ENCODE measurements at regions not wholly inside any gene's neighbourhood (a gene's known extent, or its start where the extent isn't known, plus 50 kb on each side); places are given as distances from the start of the nearest gene placed in this dataset.

GRCh38 chr2:12396699-12397098 lies 320.0 kb upstream of the TRIB2 start:
- DNase-seq (ENCODE audit: low read depth in 1 of 2, low spot score in 1 of 2), result peak in 1 of 2 experiments; percentile 7
- in situ Hi-C loops (cut with HindIII; ENCODE audit: low pct_unique_long_range_greater_than_20kb, low sequenced_read_pairs), result no loop called here
- TF ChIP-seq JUND (IDR thresholded peaks at IDR 0.05; ENCODE audit: low read depth), result no peak

GRCh38 chr2:12397854-12398253 lies 318.9 kb upstream of the TRIB2 start:
- no peak for DNase-seq (ENCODE audit: low read depth in 1 of 2, low spot score in 1 of 2)
- no peak for TF ChIP-seq JUND (IDR thresholded peaks at IDR 0.05; ENCODE audit: low read depth)

GRCh38 chr2:12399240-12399639 lies 317.5 kb upstream of the TRIB2 start:
- in situ Hi-C loops (cut with HindIII; ENCODE audit: low pct_unique_long_range_greater_than_20kb, low sequenced_read_pairs), result no loop called here
- TF ChIP-seq JUND (IDR thresholded peaks at IDR 0.05; ENCODE audit: low read depth), result no peak
- DNase-seq (ENCODE audit: low read depth in 1 of 2, low spot score in 1 of 2), result peak in 1 of 2 experiments; percentile 5

More at GRCh38 chr2:12397854-12398253, 318.9 kb upstream of the TRIB2 start:
- in situ Hi-C loops (cut with HindIII; ENCODE audit: low pct_unique_long_range_greater_than_20kb, low sequenced_read_pairs), result no loop called here

- in situ Hi-C loops (cut with HindIII; ENCODE audit: low pct_unique_long_range_greater_than_20kb, low sequenced_read_pairs), result no loop called here
- DNase-seq (ENCODE audit: low read depth in 1 of 2, low spot score in 1 of 2), result no peak
- TF ChIP-seq JUND (IDR thresholded peaks at IDR 0.05; ENCODE audit: low read depth), result no peak
Observed at GRCh38 chr2:12400543-12400942, 316.2 kb upstream of the TRIB2 start.

- no peak for DNase-seq (ENCODE audit: low read depth in 1 of 2, low spot score in 1 of 2)
- in situ Hi-C loops (cut with HindIII; ENCODE audit: low pct_unique_long_range_greater_than_20kb, low sequenced_read_pairs), result no loop called here
- TF ChIP-seq JUND (IDR thresholded peaks at IDR 0.05; ENCODE audit: low read depth), result no peak
Observed at GRCh38 chr2:12402440-12403139, 314.1 kb upstream of the TRIB2 start.

GRCh38 chr2:12404497-12404896 lies 312.2 kb upstream of the TRIB2 start:
- no peak for TF ChIP-seq JUND (IDR thresholded peaks at IDR 0.05; ENCODE audit: low read depth)
- no peak for DNase-seq (ENCODE audit: low read depth in 1 of 2, low spot score in 1 of 2)
- in situ Hi-C loops (cut with HindIII; ENCODE audit: low pct_unique_long_range_greater_than_20kb, low sequenced_read_pairs), result no loop called here

GRCh38 chr2:12407160-12407559 lies 309.6 kb upstream of the TRIB2 start:
- in situ Hi-C loops (cut with HindIII; ENCODE audit: low pct_unique_long_range_greater_than_20kb, low sequenced_read_pairs), result no loop called here
- DNase-seq (ENCODE audit: low read depth in 1 of 2, low spot score in 1 of 2), result no peak
- TF ChIP-seq JUND (IDR thresholded peaks at IDR 0.05; ENCODE audit: low read depth), result no peak

- no peak for DNase-seq (ENCODE audit: low read depth in 1 of 2, low spot score in 1 of 2)
- TF ChIP-seq JUND (IDR thresholded peaks at IDR 0.05; ENCODE audit: low read depth), result no peak
- in situ Hi-C loops (cut with HindIII; ENCODE audit: low pct_unique_long_range_greater_than_20kb, low sequenced_read_pairs), result no loop called here
Observed at GRCh38 chr2:12412898-12413305, 303.8 kb upstream of the TRIB2 start.

GRCh38 chr2:12415536-12415935 lies 301.2 kb upstream of the TRIB2 start:
- in situ Hi-C loops (cut with HindIII; ENCODE audit: low pct_unique_long_range_greater_than_20kb, low sequenced_read_pairs), result no loop called here
- no peak for DNase-seq (ENCODE audit: low read depth in 1 of 2, low spot score in 1 of 2)
- TF ChIP-seq JUND (IDR thresholded peaks at IDR 0.05; ENCODE audit: low read depth), result no peak

GRCh38 chr2:12416600-12416999 lies 300.1 kb upstream of the TRIB2 start:
- no peak for DNase-seq (ENCODE audit: low read depth in 1 of 2, low spot score in 1 of 2)
- in situ Hi-C loops (cut with HindIII; ENCODE audit: low pct_unique_long_range_greater_than_20kb, low sequenced_read_pairs), result no loop called here
- no peak for TF ChIP-seq JUND (IDR thresholded peaks at IDR 0.05; ENCODE audit: low read depth)

GRCh38 chr2:12417786-12418185 lies 298.9 kb upstream of the TRIB2 start:
- DNase-seq (ENCODE audit: low read depth in 1 of 2, low spot score in 1 of 2), result no peak
- no peak for TF ChIP-seq JUND (IDR thresholded peaks at IDR 0.05; ENCODE audit: low read depth)
- in situ Hi-C loops (cut with HindIII; ENCODE audit: low pct_unique_long_range_greater_than_20kb, low sequenced_read_pairs), result no loop called here

GRCh38 chr2:12419803-12420202 lies 296.9 kb upstream of the TRIB2 start:
- in situ Hi-C loops (cut with HindIII; ENCODE audit: low pct_unique_long_range_greater_than_20kb, low sequenced_read_pairs), result no loop called here
- TF ChIP-seq JUND (IDR thresholded peaks at IDR 0.05; ENCODE audit: low read depth), result no peak
- DNase-seq (ENCODE audit: low read depth in 1 of 2, low spot score in 1 of 2), result no peak

- in situ Hi-C loops (cut with HindIII; ENCODE audit: low pct_unique_long_range_greater_than_20kb, low sequenced_read_pairs), result no loop called here
- no peak for TF ChIP-seq JUND (IDR thresholded peaks at IDR 0.05; ENCODE audit: low read depth)
- DNase-seq (ENCODE audit: low read depth in 1 of 2, low spot score in 1 of 2), result no peak
Observed at GRCh38 chr2:12421046-12421445, 295.7 kb upstream of the TRIB2 start.

- in situ Hi-C loops (cut with HindIII; ENCODE audit: low pct_unique_long_range_greater_than_20kb, low sequenced_read_pairs), result no loop called here
- no peak for DNase-seq (ENCODE audit: low read depth in 1 of 2, low spot score in 1 of 2)
- TF ChIP-seq JUND (IDR thresholded peaks at IDR 0.05; ENCODE audit: low read depth), result no peak
Observed at GRCh38 chr2:12424219-12424618, 292.5 kb upstream of the TRIB2 start.
